Liver (tissue), 8 donors: ENCODE measurements at regions not wholly inside any gene's neighbourhood (a gene's known extent, or its start where the extent isn't known, plus 50 kb on each side); places are given as distances from the start of the nearest gene placed in this dataset.

Experiments used
- DNase-seq: peaks from one replicate; pipeline ENCODE4 v3.0.0-alpha.2; 2017; ENCODE audit warnings: low spot score
- H3K27ac ChIP-seq, 2 donors: one replicate each; pipeline ENCODE4 v1.7.0; 2013; ENCODE audit warnings: inconsistent platforms in 2 of 2, low read length in 2 of 2, control low read depth in 1 of 2, low read depth in 1 of 2, mild to moderate bottlenecking in 1 of 2
- H3K27me3 ChIP-seq, 4 donors: one replicate each; pipeline versions ENCODE4 v1.6.1 to v1.7.0; 2013; ENCODE audit warnings: low read length in 3 of 4, inconsistent platforms in 1 of 4, mild to moderate bottlenecking in 1 of 4, moderate library complexity in 1 of 4; ENCODE audit not compliant: control insufficient read depth in 4 of 4, insufficient read depth in 4 of 4
- H3K36me3 ChIP-seq, 4 donors: one replicate each; pipeline versions ENCODE4 v1.6.1 to v1.7.0; 2013; ENCODE audit warnings: low read length in 3 of 4, mild to moderate bottlenecking in 3 of 4, low read depth in 1 of 4, moderate library complexity in 1 of 4; ENCODE audit not compliant: control insufficient read depth in 4 of 4, insufficient read depth in 3 of 4
- H3K4me1 ChIP-seq, 4 donors: one replicate each; pipeline versions ENCODE4 v1.6.1 to v1.7.0; 2013; ENCODE audit warnings: low read length in 3 of 4, mild to moderate bottlenecking in 3 of 4, moderate library complexity in 1 of 4; ENCODE audit not compliant: control insufficient read depth in 4 of 4, insufficient read depth in 4 of 4
- H3K4me3 ChIP-seq, 3 donors: one replicate each; pipeline versions ENCODE4 v1.6.1 to v1.7.0; 2013; ENCODE audit warnings: low read length in 3 of 3, control low read depth in 1 of 3, low read depth in 1 of 3, mild to moderate bottlenecking in 1 of 3
- H3K9ac ChIP-seq, 2 donors: one replicate each; pipeline ENCODE4 v1.7.0; 2013; ENCODE audit warnings: low read length in 2 of 2, mild to moderate bottlenecking in 2 of 2, moderate library complexity in 2 of 2, control low read depth in 1 of 2, low read depth in 1 of 2
- H3K9me3 ChIP-seq, 4 donors: one replicate each; pipeline versions ENCODE4 v1.6.1 to v1.7.0; 2013; ENCODE audit warnings: low read length in 3 of 4; ENCODE audit not compliant: control insufficient read depth in 4 of 4
- ATF3 ChIP-seq: IDR thresholded peaks from 2 replicates; pipeline ENCODE4 v1.6.1; 2016; ENCODE audit warnings: antibody characterized with exemption
- CTCF ChIP-seq: fragments of 150-350 bp; IDR thresholded peaks from 2 replicates; pipeline ENCODE4 v1.5.1; 2017; ENCODE audit warnings: improper control_type of control experiment, low read depth, low read length; ENCODE audit not compliant: missing input control
- EGR1 ChIP-seq, 2 donors: IDR thresholded peaks; 2 replicates each; pipeline ENCODE4 v1.6.1; 2016 to 2018; ENCODE audit warnings: antibody characterized with exemption in 2 of 2, low read depth in 2 of 2
- FOXA1 ChIP-seq: IDR thresholded peaks from 2 replicates; pipeline ENCODE4 v1.6.1; 2016; ENCODE audit warnings: antibody characterized with exemption
- FOXA2 ChIP-seq: IDR thresholded peaks from 2 replicates; pipeline ENCODE4 v1.6.1; 2016; ENCODE audit warnings: antibody characterized with exemption
- GABPA ChIP-seq, 2 donors: IDR thresholded peaks in 1 of 2; conservative IDR thresholded peaks in 1 of 2; 2 replicates each; pipeline ENCODE4 v1.6.1; 2016; ENCODE audit warnings: antibody characterized with exemption in 2 of 2, mild to moderate bottlenecking in 1 of 2, moderate library complexity in 1 of 2
- HNF4A ChIP-seq, 2 donors: conservative IDR thresholded peaks; 2 replicates each; pipeline ENCODE4 v1.6.1; 2016; ENCODE audit warnings: antibody characterized with exemption in 2 of 2, mild to moderate bottlenecking in 2 of 2
- HNF4G ChIP-seq: IDR thresholded peaks from 2 replicates; pipeline ENCODE4 v1.6.1; 2016; ENCODE audit warnings: antibody characterized with exemption
- JUND ChIP-seq, 2 donors: IDR thresholded peaks; 2 replicates each; pipeline ENCODE4 v1.6.1; 2016; ENCODE audit warnings: antibody characterized with exemption in 2 of 2
- MAX ChIP-seq: IDR thresholded peaks from 2 replicates; pipeline ENCODE4 v1.6.1; 2016; ENCODE audit warnings: antibody characterized with exemption
- NR2F2 ChIP-seq: IDR thresholded peaks from 2 replicates; pipeline ENCODE4 v1.6.1; 2016; ENCODE audit warnings: antibody characterized with exemption
- RAD21 ChIP-seq, 2 donors: IDR thresholded peaks; 2 replicates each; pipeline ENCODE4 v1.6.1; 2016; ENCODE audit warnings: antibody characterized with exemption in 2 of 2, mild to moderate bottlenecking in 2 of 2
- REST ChIP-seq: IDR thresholded peaks from 2 replicates; pipeline ENCODE4 v1.6.1; 2016; ENCODE audit warnings: antibody characterized with exemption, mild to moderate bottlenecking
- RXRA ChIP-seq, 2 donors: IDR thresholded peaks; 2 replicates each; pipeline ENCODE4 v1.6.1; 2017 to 2018; ENCODE audit warnings: antibody characterized with exemption in 2 of 2, mild to moderate bottlenecking in 1 of 2
- SP1 ChIP-seq: IDR thresholded peaks from 2 replicates; pipeline ENCODE4 v1.6.1; 2018; ENCODE audit warnings: antibody characterized with exemption, mild to moderate bottlenecking
- TAF1 ChIP-seq: conservative IDR thresholded peaks from 2 replicates; pipeline ENCODE4 v1.6.1; 2016; ENCODE audit warnings: antibody characterized with exemption, mild to moderate bottlenecking
- YY1 ChIP-seq: IDR thresholded peaks from 2 replicates; pipeline ENCODE4 v1.6.1; 2016; ENCODE audit warnings: antibody characterized with exemption, mild to moderate bottlenecking
- ZBTB33 ChIP-seq: IDR thresholded peaks from 2 replicates; pipeline ENCODE4 v1.6.1; 2016; ENCODE audit warnings: antibody characterized with exemption
- WGBS: extraction: QIAGEN DNeasy Blood & Tissue Kit; methylation state at CpG from one replicate; pipeline ENCODE4 v1.1.7; 2013; 5-methylcytosine and 5-hydroxymethylcytosine counted together
- donor health status: healthy.
- donor health status: healthy.
- donor health status: healthy.
- donor health status: healthy.
- donor health status: healthy.

GRCh38 chr4:66522244-66522643 is 852.0 kb upstream of the EPHA5 start:
- Histone ChIP-seq H3K4me1 (no peaks in the 10 kb centered on the region), H3K9ac (no peak overlapping the region), H3K4me3 (no peak overlapping the region), H3K27ac (no peak overlapping the region), H3K27me3 (no peaks in the 10 kb centered on the region), H3K36me3 (no peaks in the 10 kb centered on the region), H3K9me3 (no peaks in the 10 kb centered on the region)
- no peak for TF ChIP-seq HNF4G
- TF ChIP-seq TAF1: no peak
- no peak for TF ChIP-seq EGR1 (IDR thresholded peaks at IDR 0.05; ENCODE audit: low read depth in 2 of 2)
- TF ChIP-seq CTCF: no peak
- no peak for TF ChIP-seq MAX
- no peak for TF ChIP-seq HNF4A (conservative IDR thresholded peaks at IDR 0.05)
- DNase-seq: no peak

GRCh38 chr4:66516940-66517339 is 846.7 kb upstream of the EPHA5 start:
- TF ChIP-seq ATF3 (no peak), NR2F2 (no peak), MAX (no peak), CTCF (no peak), JUND (IDR thresholded peaks at IDR 0.05) (no peak), GABPA (IDR thresholded peaks at IDR 0.05 in 1 of 2, conservative IDR thresholded peaks at IDR 0.05 in 1 of 2) (no peak), RAD21 (IDR thresholded peaks at IDR 0.05) (no peak), FOXA1 (no peak), RXRA (IDR thresholded peaks at IDR 0.05) (no peak), ZBTB33 (no peak), FOXA2 (no peak), YY1 (no peak), EGR1 (IDR thresholded peaks at IDR 0.05; ENCODE audit: low read depth in 2 of 2) (no peak), REST (no peak), HNF4A (conservative IDR thresholded peaks at IDR 0.05) (no peak), TAF1 (no peak), HNF4G (no peak), SP1 (no peak)
- H3K27ac ChIP-seq: no peak overlapping the region
- 71% methylated on average over 2 of the region's 2 CpGs for WGBS

More at GRCh38 chr4:66516940-66517339, 846.7 kb upstream of the EPHA5 start:
- no peaks in the 10 kb centered on the region for H3K27me3 ChIP-seq
- DNase-seq: no peak
- H3K9me3 ChIP-seq: peaks cover 0 to 7% (median 1%) of the 10 kb centered on the region in 4 donors
- no peak overlapping the region for H3K4me3 ChIP-seq
- H3K9ac ChIP-seq: no peak overlapping the region
- H3K4me1 ChIP-seq: no peaks in the 10 kb centered on the region
- H3K36me3 ChIP-seq: no peaks in the 10 kb centered on the region
